K562 (cell line): ENCODE measurements at regions not wholly inside any gene's neighbourhood (a gene's known extent, or its start where the extent isn't known, plus 50 kb on each side); places are given as distances from the start of the nearest gene placed in this dataset.

Source experiments
- ATAC-seq: fragments of 200-7000 bp; cut with Tn5 transposase; 3 replicates; pipeline ENCODE4 v1.9.1; 2020; ENCODE audit warnings: moderate library complexity
- BruUV-seq: library from RNA; stranded (reverse); fragments of 400-500 nt; replicated peaks from 2 replicates; lab custom pipeline; 2021; lab: Mats Ljungman, UMichigan
- CTCF ChIA-PET: fragments of 300-600 bp; formaldehyde crosslinking; extraction: SDS; loops from one replicate; lab custom pipeline; 2021; ENCODE audit warnings: low intra/inter-chr PET ratio; lab: Yijun Ruan, JAX
- POLR2A ChIA-PET: fragments of 300-600, 350-650 bp; sonication (Branson Sonifier 250); formaldehyde crosslinking; extraction: SDS; loops from one replicate; lab custom pipeline; 2021; ENCODE audit warnings: antibody characterized with exemption, inconsistent platforms; lab: Yijun Ruan, JAX
- DNase-seq, 4 experiments: peaks; one replicate each; pipeline versions ENCODE4 v3.0.0 to v3.0.0-alpha.2; 2011 to 2018; ENCODE audit warnings: low spot score in 3 of 4, mixed read lengths in 3 of 4; ENCODE audit errors: extremely low read depth in 1 of 4
- FAIRE-seq: peaks from 2 replicates; lab custom pipeline; 2011; peaks lifted over from hg19 to GRCh38; lab: Jason Lieb, UNC
- H2AFZ ChIP-seq: 2 replicates; pipeline ENCODE4 v1.6.0; 2011; ENCODE audit warnings: low read depth, low read length, control low read depth, inconsistent platforms
- H3K27ac ChIP-seq: fragments of 200-600 bp; 3 replicates; pipeline ENCODE4 v1.8.0; 2011; ENCODE audit warnings: low read depth, mild to moderate bottlenecking, control low read depth, inconsistent platforms, low read length, moderate library complexity, mixed read lengths; ENCODE audit errors: extremely low read depth
- H3K27me3 ChIP-seq, 2 experiments: fragments of 300-600 bp in 1 of 2; 2 replicates in 1 of 2; 3 replicates in 1 of 2; pipeline versions ENCODE4 v1.6.0 to v1.8.0; 2011; ENCODE audit warnings: inconsistent platforms in 2 of 2, low read length in 2 of 2, mild to moderate bottlenecking in 1 of 2, mixed read lengths in 1 of 2, moderate library complexity in 1 of 2; ENCODE audit not compliant: control insufficient read depth in 2 of 2, insufficient read depth in 2 of 2
- H3K36me3 ChIP-seq: fragments of 300-600 bp; 3 replicates; pipeline ENCODE4 v1.8.0; 2011; ENCODE audit warnings: mild to moderate bottlenecking, low read length, inconsistent platforms; ENCODE audit not compliant: control insufficient read depth, insufficient read depth
- H3K4me1 ChIP-seq, 2 experiments: fragments of 200-600 bp in 1 of 2; replicated peaks in 1 of 2; 2 replicates in 1 of 2; 3 replicates in 1 of 2; pipeline versions ENCODE4 v1.5.1 to v1.8.0; 2011; ENCODE audit warnings: inconsistent platforms in 2 of 2, low read length in 2 of 2, mild to moderate bottlenecking in 1 of 2, mixed read lengths in 1 of 2, moderate library complexity in 1 of 2; ENCODE audit not compliant: control insufficient read depth in 2 of 2, insufficient read depth in 2 of 2
- H3K4me2 ChIP-seq: 2 replicates; pipeline ENCODE4 v1.6.1; 2011; ENCODE audit warnings: low read length, control low read depth, inconsistent platforms, mixed read lengths; ENCODE audit not compliant: insufficient read depth
- H3K4me3 ChIP-seq: fragments of 200-600 bp; sonication (generic), shearing (Covaris generic); 2 replicates; pipeline ENCODE4 v1.5.1; 2016; ENCODE audit warnings: control low read depth, inconsistent platforms
- H3K79me2 ChIP-seq: fragments of 200-600 bp; 3 replicates; pipeline ENCODE4 v1.8.0; 2011; ENCODE audit warnings: low read length, inconsistent platforms; ENCODE audit not compliant: control insufficient read depth, insufficient read depth
- H3K9ac ChIP-seq, 2 experiments: 2 replicates each; pipeline versions ENCODE4 v1.6.0 to v1.6.1; 2011; ENCODE audit warnings: low read depth in 2 of 2, low read length in 2 of 2, control low read depth in 1 of 2, inconsistent platforms in 1 of 2, mild to moderate bottlenecking in 1 of 2, mixed read lengths in 1 of 2; ENCODE audit not compliant: insufficient read depth in 1 of 2
- H3K9me1 ChIP-seq: one replicate; pipeline ENCODE4 v1.6.0; 2011; ENCODE audit warnings: inconsistent platforms, mild to moderate bottlenecking, low read length, moderate library complexity; ENCODE audit not compliant: control insufficient read depth, insufficient read depth
- H3K9me3 ChIP-seq: replicated peaks from 2 replicates; pipeline ENCODE4 v1.5.1; 2011; ENCODE audit warnings: low read depth, low read length, inconsistent platforms; ENCODE audit not compliant: control insufficient read depth, insufficient read depth
- H4K20me1 ChIP-seq: replicated peaks from 2 replicates; pipeline ENCODE4 v1.6.1; 2011; ENCODE audit warnings: low read length, inconsistent platforms, mixed read lengths; ENCODE audit not compliant: control insufficient read depth, insufficient read depth
- ELK3 ChIP-seq: fragments of 450-650 bp; formaldehyde crosslinking; IDR thresholded peaks from 2 replicates; pipeline ENCODE4 v1.4.0; 2020; ENCODE audit warnings: mild to moderate bottlenecking
- FOXA3 ChIP-seq, 2 experiments: fragments of 450-650 bp in 1 of 2; sonication (generic) in 1 of 2; formaldehyde crosslinking; IDR thresholded peaks in 1 of 2; conservative IDR thresholded peaks in 1 of 2; 2 replicates each; pipeline versions ENCODE4 v1.4.0 to v1.8.0; 2020 to 2022; ENCODE audit warnings: mild to moderate bottlenecking in 2 of 2, missing genetic modification reagents in 1 of 2
- MTA3 ChIP-seq: fragments of 450-650 bp; formaldehyde crosslinking; IDR thresholded peaks from 2 replicates; pipeline ENCODE4 v1.6.1; 2017; ENCODE audit warnings: mild to moderate bottlenecking, borderline replicate concordance
- RHOXF2B ChIP-seq: fragments of 250-450 bp; sonication (Bioruptor Pico); conservative IDR thresholded peaks from 2 replicates; pipeline ENCODE4 v1.5.1; 2021
- WGBS: fragments of 100-300 bp; shearing (Covaris generic); methylation state at CpG from one replicate; pipeline ENCODE4 v1.1.6; 2016; ENCODE audit warnings: low coverage, mixed read lengths; ENCODE audit not compliant: insufficient coverage; ENCODE audit errors: missing lambda C conversion rate; 5-methylcytosine and 5-hydroxymethylcytosine counted together
- in situ Hi-C: fragments of 300-500 bp; cut with MboI; formaldehyde crosslinking; loops from 4 replicates; pipeline ENCODE4 v1.15.0; 2018; ENCODE audit warnings: inconsistent platforms, mixed read lengths
- intact Hi-C: fragments of 100-400 bp; cut with micrococcal nuclease; formaldehyde crosslinking; loops from 2 replicates; pipeline ENCODE4 v1.14.2; 2022

DNA sequence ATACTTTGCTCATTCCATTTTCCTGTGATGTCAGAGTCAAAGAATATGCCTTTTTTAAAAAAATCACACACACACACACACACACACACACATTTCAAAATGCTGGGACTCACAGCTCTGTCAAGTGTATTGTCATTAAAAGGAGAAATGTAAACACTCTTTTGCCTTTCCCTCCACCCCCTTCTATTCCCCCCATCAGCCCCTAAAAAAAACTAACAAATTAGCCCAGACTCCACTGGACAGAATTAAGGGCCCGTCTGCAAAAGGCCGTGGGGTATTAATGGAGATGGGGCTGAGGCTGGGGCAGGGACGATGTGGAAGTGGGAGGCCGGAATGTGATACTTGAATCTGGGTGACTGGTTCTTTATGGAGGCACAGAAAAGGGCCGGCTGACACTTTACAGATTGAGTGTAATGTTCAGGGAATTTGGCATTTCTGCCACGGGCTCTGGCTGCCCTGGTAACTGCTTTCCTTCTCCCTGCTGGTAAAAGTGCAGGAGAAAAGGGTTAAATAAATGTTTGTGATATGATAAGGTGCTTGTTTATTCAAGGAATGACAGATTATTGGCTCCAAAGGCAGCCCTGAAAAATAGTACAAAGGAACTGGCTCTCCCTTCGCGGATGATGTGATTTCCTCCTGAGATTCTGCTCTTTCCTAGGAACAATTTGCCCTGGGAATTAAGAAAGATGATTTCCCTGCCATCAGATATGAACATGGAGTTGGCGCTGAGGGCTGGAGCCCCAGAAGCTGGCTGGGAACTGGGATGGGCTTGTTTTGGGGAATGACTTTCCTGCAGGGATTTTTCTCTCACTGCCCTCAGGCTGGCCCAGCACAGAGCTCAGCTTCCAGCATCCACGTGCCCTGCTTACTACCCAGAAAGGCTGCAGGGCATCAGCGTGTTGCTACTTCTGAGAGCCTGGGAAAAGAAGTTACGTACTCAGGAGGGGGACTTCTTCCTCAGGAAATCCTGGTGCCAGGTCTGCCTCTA, 52.8 kb upstream of the CTAGE1 start:
- ChIA-PET CTCF (interaction anchor here (0.5 kb wide), 1 partner anchor 38 kb away, joined by 3 read pairs; no protein-coding TSS in a partner anchor), POLR2A (interaction anchor here (0.7 kb wide), 1 partner anchor 75 kb away, joined by 3 read pairs; no protein-coding TSS in a partner anchor)
- no peak for TF ChIP-seq ELK3 (CRISPR knock-in tag)
- TF ChIP-seq RHOXF2B (CRISPR knock-in tag): 0 out of 2 replicates have a peak, but pooled peaks have one; percentile 18
- no peak for TF ChIP-seq MTA3
- 0 out of 4 replicates have a peak, but pooled peaks of 1 of the 2 experiments have one; percentile 28 for TF ChIP-seq FOXA3 (CRISPR knock-in tag; conservative IDR thresholded peaks at IDR 0.05 in 1 of 2, IDR thresholded peaks at IDR 0.05 in 1 of 2)
- H3K36me3 ChIP-seq: no peaks in the 10 kb centered on the region
- no peak overlapping the region for H3K4me3 ChIP-seq
- FAIRE-seq (no peak), ATAC-seq (no peak), DNase-seq (no peak)
- no peak overlapping the region for H3K9ac ChIP-seq
- H3K79me2 ChIP-seq: no peaks in the 10 kb centered on the region
- peaks cover 3% of the 10 kb centered on the region for H3K9me1 ChIP-seq
- no peaks in the 10 kb centered on the region for H3K9me3 ChIP-seq
- H2AFZ ChIP-seq: no peak overlapping the region
- H4K20me1 ChIP-seq: no peaks in the 10 kb centered on the region
- WGBS: 25% methylated on average over 12 of the region's 12 CpGs
- peaks cover 3 to 17% of the 10 kb centered on the region in 2 experiments; a peak in 2 of 5 replicates for H3K27me3 ChIP-seq
- BruUV-seq: no TSS peak
- H3K4me1 ChIP-seq: peaks cover 8 to 51% of the 10 kb centered on the region in 2 experiments
- in situ Hi-C loops (no loop called here), intact Hi-C loops (no loop called here)
- no peak overlapping the region for H3K27ac ChIP-seq
- no peak overlapping the region for H3K4me2 ChIP-seq
